GM12864 (cell line): ENCODE measurements at regions not wholly inside any gene's neighbourhood (a gene's known extent, or its start where the extent isn't known, plus 50 kb on each side); places are given as distances from the start of the nearest gene placed in this dataset.

Experiments used
- DNase-seq: peaks from one replicate; pipeline ENCODE4 v3.0.0-alpha.2; 2011; ENCODE audit warnings: low read depth
- H3K4me3 ChIP-seq: 2 replicates; pipeline ENCODE4 v1.5.1; 2011; ENCODE audit warnings: mild to moderate bottlenecking, low read depth, low read length, control low read depth
- CTCF ChIP-seq: IDR thresholded peaks from 2 replicates; pipeline ENCODE4 v1.5.1; 2011; ENCODE audit warnings: low read depth, mild to moderate bottlenecking, moderate library complexity, low read length, control low read depth, inconsistent platforms; ENCODE audit errors: missing control alignments

- no peak for TF ChIP-seq CTCF
- H3K4me3 ChIP-seq: no peak overlapping the region
- no peak for DNase-seq
These were observed 388.9 kb downstream of the NR2F1-AS1 start for GRCh38 chr5:93192087-93192486.

- TF ChIP-seq CTCF: no peak
- no peak for DNase-seq
- no peak overlapping the region for H3K4me3 ChIP-seq
These were observed 389.8 kb downstream of the NR2F1-AS1 start for GRCh38 chr5:93191035-93191817.

- no peak for TF ChIP-seq CTCF
- DNase-seq: no peak
- H3K4me3 ChIP-seq: no peak overlapping the region
These were observed 391.3 kb downstream of the NR2F1-AS1 start for GRCh38 chr5:93189707-93190120.

GRCh38 chr5:93188876-93189485 lies 392.0 kb downstream of the NR2F1-AS1 start:
- no peak overlapping the region for H3K4me3 ChIP-seq
- DNase-seq: no peak
- TF ChIP-seq CTCF: no peak

GRCh38 chr5:93186076-93186682 lies 394.8 kb downstream of the NR2F1-AS1 start:
- H3K4me3 ChIP-seq: no peak overlapping the region
- TF ChIP-seq CTCF: no peak
- DNase-seq: no peak

- DNase-seq: no peak
- no peak for TF ChIP-seq CTCF
- H3K4me3 ChIP-seq: no peak overlapping the region
These were observed 397.0 kb downstream of the NR2F1-AS1 start for GRCh38 chr5:93184041-93184440.

- TF ChIP-seq CTCF: no peak
- H3K4me3 ChIP-seq: no peak overlapping the region
- no peak for DNase-seq
These were observed 401.6 kb downstream of the NR2F1-AS1 start for GRCh38 chr5:93179466-93179865.
